DMS 273 treated with DMSO at 0.1 percent for 48 hours (cell line): ENCODE measurements at regions not wholly inside any gene's neighbourhood (a gene's known extent, or its start where the extent isn't known, plus 50 kb on each side); places are given as distances from the start of the nearest gene placed in this dataset.
"Not testable (repeated sequence)": the region's sequence is repeated elsewhere in the genome, so short reads cannot be mapped to it uniquely, and the experiment has no call there.

Experiments used
- DNase-seq: peaks from one replicate; lab custom pipeline; 2025; lab: John Stamatoyannopoulos, UW

- DNase-seq, result no peak
These were observed 191.3 kb upstream of the KCNJ3 start for GRCh38 chr2:154507186-154507585.

GRCh38 chr2:154518872-154519271 lies 179.6 kb upstream of the KCNJ3 start:
- DNase-seq, result no peak

GRCh38 chr2:154520951-154521350 lies 177.5 kb upstream of the KCNJ3 start:
- DNase-seq, result not testable (repeated sequence)

GRCh38 chr2:154526234-154526633 lies 172.3 kb upstream of the KCNJ3 start:
- no peak for DNase-seq

GRCh38 chr2:154527962-154528361 lies 170.5 kb upstream of the KCNJ3 start:
- no peak for DNase-seq

- no peak for DNase-seq
These were observed 166.5 kb upstream of the KCNJ3 start for GRCh38 chr2:154532004-154532403.

- DNase-seq, result no peak
These were observed 165.7 kb upstream of the KCNJ3 start for GRCh38 chr2:154532763-154533162.

- no peak for DNase-seq
These were observed 165.1 kb upstream of the KCNJ3 start for GRCh38 chr2:154533300-154533940.

- no peak for DNase-seq
These were observed 161.5 kb upstream of the KCNJ3 start for GRCh38 chr2:154537024-154537423.

GRCh38 chr2:154537843-154538450 lies 160.5 kb upstream of the KCNJ3 start:
- DNase-seq, result no peak

GRCh38 chr2:154546341-154546740 lies 152.2 kb upstream of the KCNJ3 start:
- DNase-seq, result no peak

- no peak for DNase-seq
These were observed 148.6 kb upstream of the KCNJ3 start for GRCh38 chr2:154549869-154550268.

- DNase-seq, result no peak
These were observed 146.8 kb upstream of the KCNJ3 start for GRCh38 chr2:154551649-154552048.

- DNase-seq, result no peak
These were observed 144.4 kb upstream of the KCNJ3 start for GRCh38 chr2:154554046-154554445.

- DNase-seq, result no peak
These were observed 142.8 kb upstream of the KCNJ3 start for GRCh38 chr2:154555710-154556109.

- DNase-seq, result no peak
These were observed 142.3 kb upstream of the KCNJ3 start for GRCh38 chr2:154556146-154556545.

- DNase-seq, result no peak
These were observed 141.9 kb upstream of the KCNJ3 start for GRCh38 chr2:154556607-154557006.

GRCh38 chr2:154557906-154558305 lies 140.6 kb upstream of the KCNJ3 start:
- DNase-seq, result no peak

GRCh38 chr2:154565433-154565832 lies 133.1 kb upstream of the KCNJ3 start:
- no peak for DNase-seq

- no peak for DNase-seq
These were observed 130.1 kb upstream of the KCNJ3 start for GRCh38 chr2:154568413-154568812.

- no peak for DNase-seq
These were observed 128.0 kb upstream of the KCNJ3 start for GRCh38 chr2:154570501-154570900.

GRCh38 chr2:154576699-154577098 lies 121.8 kb upstream of the KCNJ3 start:
- DNase-seq, result not testable (repeated sequence)

GRCh38 chr2:154577390-154577789 lies 121.1 kb upstream of the KCNJ3 start:
- DNase-seq, result no peak

GRCh38 chr2:154580767-154581166 lies 117.7 kb upstream of the KCNJ3 start:
- DNase-seq, result no peak
